Cerebellar cortex (tissue), 1 donor: ENCODE measurements at regions not wholly inside any gene's neighbourhood (a gene's known extent, or its start where the extent isn't known, plus 50 kb on each side); places are given as distances from the start of the nearest gene placed in this dataset.
"Not testable (repeated sequence)": the region's sequence is repeated elsewhere in the genome, so short reads cannot be mapped to it uniquely, and the experiment has no call there.

ENCODE experiments used
- DNase-seq: peaks from one replicate; pipeline ENCODE4 v3.0.0-alpha.2; 2015; ENCODE audit warnings: low spot score

GRCh38 chr20:29763821-29764511 is 1493.5 kb upstream of the DEFB115 start:
- no peak for DNase-seq

GRCh38 chr20:29764922-29765610 is 1492.4 kb upstream of the DEFB115 start:
- not testable (repeated sequence) for DNase-seq

GRCh38 chr20:29778033-29778432 is 1479.4 kb upstream of the DEFB115 start:
- DNase-seq, result not testable (repeated sequence)

GRCh38 chr20:29781217-29781616 is 1476.2 kb upstream of the DEFB115 start:
- not testable (repeated sequence) for DNase-seq

- not testable (repeated sequence) for DNase-seq
Observed at GRCh38 chr20:29781891-29782290, 1475.6 kb upstream of the DEFB115 start.

- DNase-seq, result not testable (repeated sequence)
Observed at GRCh38 chr20:29787456-29787855, 1470.0 kb upstream of the DEFB115 start.

GRCh38 chr20:29790510-29790909 is 1467.0 kb upstream of the DEFB115 start:
- DNase-seq, result no peak

GRCh38 chr20:29831508-29831907 is 1426.0 kb upstream of the DEFB115 start:
- not testable (repeated sequence) for DNase-seq

- DNase-seq, result not testable (repeated sequence)
Observed at GRCh38 chr20:29868014-29868413, 1389.5 kb upstream of the DEFB115 start.

- DNase-seq, result not testable (repeated sequence)
Observed at GRCh38 chr20:29868688-29869087, 1388.8 kb upstream of the DEFB115 start.

GRCh38 chr20:29871816-29872215 is 1385.6 kb upstream of the DEFB115 start:
- DNase-seq, result not testable (repeated sequence)

- peak; percentile 24 for DNase-seq
Observed at GRCh38 chr20:29873946-29874345, 1383.5 kb upstream of the DEFB115 start.

GRCh38 chr20:29874476-29875202 is 1382.8 kb upstream of the DEFB115 start:
- no peak for DNase-seq

GRCh38 chr20:29875321-29876083 is 1382.0 kb upstream of the DEFB115 start:
- DNase-seq, result not testable (repeated sequence)

- not testable (repeated sequence) for DNase-seq
Observed at GRCh38 chr20:29876084-29876910, 1381.2 kb upstream of the DEFB115 start.

GRCh38 chr20:29876911-29877285 is 1380.6 kb upstream of the DEFB115 start:
- DNase-seq, result no peak

GRCh38 chr20:29877411-29878280 is 1379.8 kb upstream of the DEFB115 start:
- not testable (repeated sequence) for DNase-seq

- peak; percentile 9 for DNase-seq
Observed at GRCh38 chr20:29878281-29878741, 1379.2 kb upstream of the DEFB115 start.

- no peak for DNase-seq
Observed at GRCh38 chr20:29878777-29879442, 1378.6 kb upstream of the DEFB115 start.
